ENCODE measurements at regions not wholly inside any gene's neighbourhood (a gene's known extent, or its start where the extent isn't known, plus 50 kb on each side); places are given as distances from the start of the nearest gene placed in this dataset.
A peak's percentile ranks its signal among the peaks of the same experiment; 100 is the strongest.
"Not testable (repeated sequence)": the region's sequence is repeated elsewhere in the genome, so short reads cannot be mapped to it uniquely, and the experiment has no call there.

DNA sequence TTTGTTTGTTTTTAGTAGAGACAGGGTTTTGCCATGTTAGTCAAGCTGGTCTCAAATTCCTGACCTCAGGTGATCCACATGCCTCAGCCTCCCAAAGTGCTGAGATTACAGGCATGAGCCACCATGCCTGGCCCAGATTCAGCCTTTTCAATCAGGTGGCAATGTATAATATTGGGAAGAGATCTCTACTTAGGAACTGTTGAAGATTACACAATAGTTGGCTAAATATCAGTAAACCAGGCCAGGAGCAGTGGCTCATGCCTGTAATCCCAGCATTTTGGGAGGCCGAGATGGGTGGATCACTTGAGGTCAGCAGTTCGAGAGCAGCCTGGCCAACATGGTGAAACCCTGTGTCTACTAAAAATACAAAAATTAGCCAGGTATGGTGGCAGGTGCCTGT is 101.1 kb upstream of the LOC128125822 start:
- ATAC-seq; DNase-seq (ENCODE audit: missing footprints); intact Hi-C loops (cut with DNase I): not testable (repeated sequence)

DNA sequence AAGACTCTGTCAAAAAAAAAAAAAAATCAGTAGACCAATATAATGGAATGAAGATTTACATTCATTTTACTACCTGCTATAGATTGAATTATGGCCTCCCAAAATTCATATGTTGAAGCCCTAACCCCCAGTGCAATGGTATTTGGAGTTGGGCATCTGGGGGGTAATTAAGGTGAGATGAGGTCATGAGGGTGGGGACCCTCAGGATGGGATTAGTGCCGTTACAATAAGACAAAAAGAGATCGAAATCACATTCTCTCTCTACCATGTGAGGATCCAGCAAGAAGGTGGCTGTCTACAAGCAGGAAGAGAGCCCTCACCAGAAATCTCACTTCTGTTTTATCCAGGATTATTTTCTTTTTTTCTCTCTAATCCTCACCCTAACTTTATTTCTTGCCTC is 100.6 kb upstream of the LOC128125822 start:
- DNase-seq (ENCODE audit: missing footprints) (no peak), ATAC-seq (no peak)
- intact Hi-C loops (cut with DNase I): no loop called here

DNA sequence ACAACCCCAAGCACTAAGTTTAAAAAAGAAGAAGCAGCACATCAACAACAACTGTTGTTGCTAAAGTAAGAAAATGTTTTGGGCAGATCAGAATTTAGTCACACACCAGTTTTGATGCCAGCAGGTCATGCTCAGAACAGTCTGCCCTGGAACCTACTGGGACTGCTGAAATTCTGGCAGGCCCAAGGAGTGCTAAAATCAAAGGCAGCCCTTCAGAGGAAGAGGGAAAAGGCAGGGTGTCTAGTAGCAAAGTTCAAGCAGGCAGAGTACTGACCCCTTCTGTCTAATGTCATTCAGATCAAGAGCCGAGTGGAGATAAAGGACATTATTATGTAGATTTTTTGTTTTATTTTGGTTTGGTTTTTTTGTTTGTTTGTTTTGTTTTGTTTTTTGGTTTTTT is 96.6 kb upstream of the LOC128125822 start:
- ATAC-seq: peak; percentile 93
- intact Hi-C loops (cut with DNase I): no loop called here
- no peak for DNase-seq (ENCODE audit: missing footprints)

DNA sequence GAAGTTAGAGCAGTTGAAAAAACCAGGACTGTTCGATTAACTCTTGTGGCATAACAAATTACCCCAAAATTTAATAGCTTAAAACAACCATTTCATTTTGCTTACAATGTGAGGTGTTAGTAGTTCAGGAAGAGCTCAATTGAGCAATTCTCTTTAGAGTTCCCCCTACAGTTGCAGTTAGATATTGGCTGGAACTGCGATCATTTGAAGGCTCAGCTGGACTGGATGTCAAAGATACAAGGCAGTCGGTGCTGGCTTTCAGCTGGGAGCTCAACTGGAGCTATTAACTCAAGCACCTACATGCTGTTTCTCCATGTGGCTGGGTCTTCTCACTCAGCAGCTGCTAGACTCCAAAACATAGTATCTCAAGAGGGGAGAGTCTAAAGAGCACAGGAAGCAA is 96.0 kb upstream of the LOC128125822 start:
- ATAC-seq: peak; percentile 68
- no peak for DNase-seq (ENCODE audit: missing footprints)
- intact Hi-C loops (cut with DNase I): no loop called here

DNA sequence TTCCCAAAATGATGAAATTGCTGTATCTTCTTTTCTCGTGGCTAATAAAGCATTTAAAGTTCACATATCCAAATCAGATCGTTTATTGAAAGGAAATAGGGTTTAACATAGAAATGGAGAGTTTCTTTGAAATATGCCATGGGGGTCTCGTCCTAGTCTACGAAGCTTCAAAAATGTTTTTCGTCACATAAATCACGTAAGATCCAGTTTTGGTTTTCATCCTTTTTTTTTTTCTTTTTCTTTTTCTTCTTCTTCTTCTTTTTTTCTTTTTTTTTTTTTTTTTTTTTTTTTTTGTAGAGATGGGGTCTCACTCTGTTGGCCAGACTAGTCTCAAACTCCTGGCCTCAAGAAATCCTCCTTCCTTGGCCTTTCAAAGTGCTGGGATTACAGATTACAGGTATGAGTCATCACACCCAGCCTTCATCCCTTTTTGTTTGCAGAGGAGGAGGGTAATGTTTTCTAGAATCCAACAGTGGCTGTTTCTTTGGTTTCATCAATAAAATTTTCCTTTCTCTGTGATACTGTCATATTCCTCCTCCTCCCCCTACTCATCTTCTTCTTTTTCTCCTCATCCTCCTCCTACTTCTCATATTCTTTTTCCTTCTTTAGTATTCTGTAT is 94.7 kb upstream of the LOC128125822 start:
- DNase-seq (ENCODE audit: missing footprints): no peak
- intact Hi-C loops (cut with DNase I): no loop called here
- no peak for ATAC-seq

DNA sequence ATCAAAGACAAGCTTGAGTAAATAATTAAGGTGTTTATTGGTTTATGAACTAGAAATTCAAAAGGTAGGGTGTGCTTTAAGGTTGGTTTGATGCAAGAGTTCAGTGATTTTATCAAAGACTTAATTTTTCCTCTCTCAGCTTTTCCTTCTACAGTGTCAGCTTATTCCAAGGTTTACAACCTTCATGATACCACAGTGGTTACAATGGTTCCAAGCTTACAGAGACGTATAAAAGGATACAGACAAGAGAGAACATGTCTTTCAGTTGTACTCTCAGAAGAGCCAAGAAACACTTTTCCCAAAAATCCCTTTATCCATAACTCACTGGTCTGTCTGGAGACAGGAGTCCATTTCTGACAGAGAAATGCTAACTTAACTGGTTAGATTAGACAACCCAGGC is 93.5 kb upstream of the LOC128125822 start:
- DNase-seq (ENCODE audit: missing footprints): no peak
- no peak for ATAC-seq
- intact Hi-C loops (cut with DNase I): no loop called here

DNA sequence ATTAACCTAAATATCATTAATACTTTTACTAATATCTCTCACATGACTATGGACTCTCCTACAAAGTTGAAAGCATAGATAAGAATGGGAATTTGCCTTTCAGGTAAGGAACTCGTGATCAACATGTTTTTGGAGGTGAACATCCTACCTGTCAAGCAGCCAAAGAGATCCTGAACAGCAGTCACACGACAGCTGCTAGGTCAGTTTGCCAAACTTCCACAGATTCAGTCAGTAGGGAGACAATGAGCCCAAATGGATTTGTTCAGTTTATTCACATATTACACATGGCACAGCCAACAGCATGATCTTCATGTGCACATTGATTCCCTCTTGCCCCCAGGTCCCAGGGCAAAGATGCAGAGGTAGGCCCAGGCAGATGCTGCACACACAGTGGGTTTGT is 86.1 kb upstream of the LOC128125822 start:
- ATAC-seq (no peak), DNase-seq (ENCODE audit: missing footprints) (no peak)
- intact Hi-C loops (cut with DNase I): no loop called here

DNA sequence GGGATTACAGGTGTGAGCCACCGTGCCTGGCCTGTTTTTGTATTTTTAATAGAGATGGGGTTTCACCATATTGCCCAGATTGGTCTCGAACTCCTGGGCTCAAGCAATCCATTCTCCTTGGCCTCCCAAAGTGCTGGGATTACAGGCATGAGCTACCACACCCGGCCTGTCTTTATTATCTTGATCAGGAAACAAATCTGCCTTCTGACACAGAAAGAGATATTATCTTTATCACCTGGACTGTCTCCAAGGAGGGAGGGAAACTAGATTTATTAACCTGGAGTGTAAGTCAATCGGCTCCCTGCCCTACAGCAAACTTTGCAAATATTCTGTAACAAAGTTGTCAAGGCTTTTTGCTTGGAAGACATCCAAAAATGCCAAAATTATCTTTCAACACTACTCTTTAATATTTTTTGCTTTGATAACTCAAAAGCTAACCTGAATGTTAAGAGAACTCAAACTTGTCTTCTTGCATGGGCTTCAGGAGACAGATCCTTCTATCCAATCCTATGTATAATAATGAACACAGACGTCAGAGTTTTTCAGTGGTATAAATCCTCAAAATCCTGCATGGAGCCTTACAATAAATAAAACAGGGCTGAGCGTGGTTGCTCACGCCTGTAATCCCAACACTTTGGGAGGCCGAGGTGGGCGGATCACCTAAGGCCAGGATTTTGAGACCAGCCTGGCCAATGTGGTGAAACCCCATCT is 85.0 kb upstream of the LOC128125822 start:
- intact Hi-C loops (cut with DNase I): no loop called here
- DNase-seq (ENCODE audit: missing footprints): no peak
- ATAC-seq: no peak

DNA sequence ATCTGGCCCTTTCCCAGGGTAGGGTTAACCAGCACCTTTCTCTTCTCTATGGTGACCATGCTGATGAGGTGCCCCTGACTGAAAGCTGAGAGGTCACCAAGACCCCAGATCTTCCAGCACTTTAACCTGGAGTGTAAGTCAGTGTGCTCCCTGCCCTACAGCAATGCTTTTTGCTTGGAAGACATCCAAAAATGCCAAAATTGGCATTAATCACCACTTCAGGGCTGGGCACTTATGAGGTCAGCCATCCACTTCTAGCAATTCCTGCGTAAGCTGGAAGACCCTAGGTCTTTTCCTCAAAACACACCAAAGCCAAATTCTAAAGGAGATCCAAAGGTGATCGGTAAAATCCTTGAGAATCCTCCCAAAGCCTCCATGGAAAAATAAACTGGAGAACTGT is 81.2 kb upstream of the LOC128125822 start:
- intact Hi-C loops (cut with DNase I): no loop called here
- no peak for ATAC-seq
- no peak for DNase-seq (ENCODE audit: missing footprints)

DNA sequence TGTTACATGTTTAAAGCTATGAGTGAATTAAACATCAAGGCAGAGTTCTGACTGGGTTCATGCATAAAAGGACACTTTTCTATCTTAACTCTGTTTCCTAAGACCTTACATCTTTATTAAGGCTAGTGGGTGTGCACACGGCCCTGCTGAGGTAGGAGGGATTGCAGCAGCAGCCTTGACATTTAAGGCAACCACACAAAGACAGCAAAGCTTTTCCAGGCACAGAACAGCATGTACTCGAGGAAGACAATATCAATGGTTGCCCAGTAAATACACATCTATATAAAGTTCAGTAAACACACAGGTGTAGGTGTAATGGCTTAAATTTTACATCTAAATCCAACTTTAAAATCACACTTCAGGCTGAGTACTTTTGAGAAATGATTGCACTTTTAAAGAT is 79.8 kb upstream of the LOC128125822 start:
- no peak for DNase-seq (ENCODE audit: missing footprints)
- intact Hi-C loops (cut with DNase I): no loop called here
- no peak for ATAC-seq

DNA sequence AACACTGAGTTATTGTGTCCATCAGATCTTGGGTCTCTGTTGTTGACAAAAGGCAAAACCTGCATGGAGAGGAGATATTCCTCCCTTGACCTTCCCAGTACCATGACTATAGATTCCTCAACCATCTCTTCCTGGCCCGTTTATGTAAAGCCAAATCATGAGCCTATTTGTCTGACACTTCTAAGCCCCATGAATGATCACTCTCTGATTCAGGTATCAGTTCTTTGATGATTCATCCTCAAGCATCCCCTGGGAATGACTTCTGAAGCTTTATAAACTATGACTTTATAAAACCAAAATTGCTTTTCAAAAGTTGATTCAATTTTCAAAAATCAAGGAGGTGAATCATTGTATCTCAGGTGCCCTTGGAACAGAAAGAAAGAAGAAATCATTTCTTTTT is 78.7 kb upstream of the LOC128125822 start:
- no peak for DNase-seq (ENCODE audit: missing footprints)
- intact Hi-C loops (cut with DNase I): no loop called here
- ATAC-seq: no peak

DNA sequence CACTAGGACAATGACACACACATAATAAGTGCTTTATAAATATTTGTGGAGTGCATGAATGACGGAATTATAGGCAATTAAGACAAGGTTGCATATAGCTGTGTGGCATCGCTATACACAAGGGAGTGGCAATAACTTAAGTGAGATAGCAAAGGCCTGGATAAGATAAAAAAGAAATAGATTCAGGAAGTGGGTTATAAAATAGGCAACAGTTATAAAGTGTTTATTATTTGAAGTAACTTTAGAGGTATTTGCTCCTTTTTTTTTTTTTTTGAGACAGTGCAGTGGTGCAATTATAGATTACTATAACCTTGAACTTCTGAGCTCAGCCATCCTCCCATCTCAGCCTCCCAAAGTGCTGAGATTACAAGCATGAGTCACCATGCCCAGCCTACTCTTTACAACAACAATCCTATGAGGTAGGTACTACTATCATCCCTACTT is 75.9 kb upstream of the LOC128125822 start:
- intact Hi-C loops (cut with DNase I): no loop called here
- DNase-seq (ENCODE audit: missing footprints) (no peak), ATAC-seq (no peak)

DNA sequence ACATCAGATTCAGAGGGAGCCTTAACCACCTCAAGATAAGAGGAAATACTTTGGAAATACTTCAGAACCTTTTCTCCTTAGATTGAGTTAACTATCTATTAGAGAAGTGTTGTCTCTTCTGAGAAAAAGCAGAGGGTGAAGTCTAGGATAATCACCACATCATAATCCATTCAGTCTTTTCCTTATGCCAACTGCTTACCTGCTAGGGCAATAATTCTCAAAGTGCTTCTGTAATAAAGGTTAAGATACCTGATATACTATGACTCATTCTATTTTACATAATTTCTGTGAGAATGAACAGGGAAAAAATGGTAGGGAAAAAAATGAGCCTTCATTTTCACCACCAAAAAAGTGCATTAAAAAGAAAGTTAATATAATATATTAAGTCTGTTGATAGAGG is 70.1 kb upstream of the LOC128125822 start:
- DNase-seq (ENCODE audit: missing footprints) (no peak), ATAC-seq (no peak)
- intact Hi-C loops (cut with DNase I): no loop called here

DNA sequence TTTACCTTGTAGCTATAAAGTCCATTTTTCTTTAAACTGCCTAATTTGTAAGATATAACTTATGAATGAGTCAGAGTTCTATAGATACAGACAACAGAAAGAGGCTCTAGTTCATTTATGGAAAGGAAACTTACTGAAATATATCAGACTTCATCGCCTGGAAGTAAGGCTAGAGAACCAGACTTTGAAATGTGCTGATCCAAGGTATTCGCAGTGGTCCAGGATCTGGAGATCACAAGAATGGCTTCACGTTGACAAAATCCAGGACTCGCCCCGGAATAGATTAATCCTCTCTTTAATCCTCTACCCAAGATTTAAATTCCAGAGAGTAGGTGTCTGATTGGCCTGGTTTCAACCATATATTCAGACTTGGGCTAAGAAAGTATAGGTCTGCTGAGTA is 69.1 kb upstream of the LOC128125822 start:
- DNase-seq (ENCODE audit: missing footprints): no peak
- intact Hi-C loops (cut with DNase I): no loop called here
- no peak for ATAC-seq

DNA sequence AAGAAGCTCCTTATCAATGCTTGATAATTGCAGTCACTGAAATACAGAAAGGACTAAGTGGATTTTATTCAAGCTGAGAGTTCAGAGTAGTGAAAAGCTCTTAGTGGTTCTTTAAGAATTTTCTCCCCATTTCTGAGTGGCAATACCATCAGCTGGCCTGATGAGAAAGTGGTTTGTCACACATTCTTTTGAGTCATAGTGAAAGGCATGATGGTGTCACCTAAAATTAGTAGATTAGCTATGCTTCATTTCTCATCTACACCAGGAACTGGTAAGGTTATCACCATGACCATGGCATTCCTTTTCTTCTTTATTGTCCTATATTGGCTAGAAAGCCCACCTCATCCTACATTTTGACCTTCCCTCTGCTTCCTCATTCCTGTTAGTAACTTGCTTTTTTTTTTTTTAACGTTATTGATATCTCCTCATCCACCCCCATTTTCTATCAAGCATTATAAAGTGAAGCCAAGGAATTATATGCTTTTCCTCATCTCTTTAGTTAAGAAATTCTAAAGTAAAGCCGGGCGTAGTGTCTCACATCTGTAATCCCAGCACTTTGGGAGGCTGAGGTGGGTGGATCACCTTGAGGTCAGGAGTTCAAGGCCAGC is 67.4 kb upstream of the LOC128125822 start:
- intact Hi-C loops (cut with DNase I): no loop called here
- DNase-seq (ENCODE audit: missing footprints): no peak
- no peak for ATAC-seq

DNA sequence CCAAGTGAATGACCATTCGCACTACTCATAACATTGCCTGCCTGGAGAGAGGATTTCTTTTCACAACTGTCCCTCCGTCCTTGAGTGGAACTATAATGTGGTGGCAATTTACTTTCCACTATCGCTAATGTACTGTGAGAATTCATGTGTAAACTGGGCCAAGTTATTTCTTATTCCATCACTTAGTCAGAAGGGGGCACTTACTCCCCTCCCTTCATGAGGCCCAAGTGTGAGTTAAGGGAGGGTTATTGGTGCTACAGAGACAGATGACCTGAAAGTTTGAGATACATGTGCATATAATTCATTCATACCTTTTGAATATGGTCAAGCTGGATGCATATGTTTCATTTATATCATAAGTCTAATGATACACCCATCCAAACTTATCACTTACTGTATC is 65.2 kb upstream of the LOC128125822 start:
- DNase-seq (ENCODE audit: missing footprints) (no peak), ATAC-seq (no peak)
- intact Hi-C loops (cut with DNase I): no loop called here

DNA sequence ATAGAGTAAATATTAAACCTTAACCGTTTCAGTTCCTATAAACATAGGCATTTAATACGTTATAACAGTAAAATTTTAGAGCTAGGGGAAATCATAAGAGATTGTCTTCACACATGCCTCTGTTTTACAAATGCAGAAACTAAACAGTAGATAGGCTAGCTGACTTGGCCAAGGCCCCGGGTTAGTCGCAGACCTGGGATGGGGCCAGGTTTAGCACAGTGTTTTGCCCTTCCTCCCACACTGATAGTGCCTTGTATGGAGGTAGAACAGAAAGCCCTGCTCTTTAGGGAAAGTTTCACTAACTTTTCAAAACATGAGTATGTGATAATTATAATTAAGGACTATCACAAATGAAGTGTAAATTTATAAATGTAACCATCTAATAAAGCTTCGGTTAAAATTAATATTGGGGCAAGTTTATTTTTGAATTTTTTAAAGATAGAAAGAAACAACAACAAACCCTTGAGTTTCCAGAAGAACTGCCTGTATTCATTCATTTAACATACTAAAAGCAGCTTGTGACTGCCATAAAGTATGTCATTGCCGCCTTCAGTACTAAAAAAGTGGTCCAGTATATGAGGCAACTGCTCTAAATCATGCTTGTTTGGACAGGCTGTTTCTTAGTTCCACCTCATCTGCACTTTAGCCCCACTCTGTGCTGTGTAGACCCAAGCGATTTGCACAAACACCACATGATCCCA is 62.5 kb upstream of the LOC128125822 start:
- ATAC-seq (peak; percentile 98), DNase-seq (ENCODE audit: missing footprints) (peak; percentile 69)
- intact Hi-C loops (cut with DNase I): no loop called here

DNA sequence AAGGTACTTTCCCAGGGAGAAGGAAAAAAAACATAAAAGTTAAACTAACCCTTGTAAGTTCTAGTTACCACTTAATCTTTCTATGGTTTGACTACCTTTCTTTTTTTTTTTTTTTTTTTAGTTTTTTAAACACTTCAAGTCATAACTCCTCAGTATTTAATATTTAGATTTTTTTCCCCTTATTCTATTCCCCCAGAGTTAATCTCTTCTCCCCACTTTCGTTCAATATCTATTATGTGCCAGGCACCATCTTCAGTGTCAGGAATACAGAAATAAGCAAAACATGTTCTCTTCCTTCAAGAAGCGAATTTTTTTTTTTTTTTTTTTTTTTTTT is 62.0 kb upstream of the LOC128125822 start:
- DNase-seq (ENCODE audit: missing footprints) (no peak), ATAC-seq (no peak)
- intact Hi-C loops (cut with DNase I): no loop called here

DNA sequence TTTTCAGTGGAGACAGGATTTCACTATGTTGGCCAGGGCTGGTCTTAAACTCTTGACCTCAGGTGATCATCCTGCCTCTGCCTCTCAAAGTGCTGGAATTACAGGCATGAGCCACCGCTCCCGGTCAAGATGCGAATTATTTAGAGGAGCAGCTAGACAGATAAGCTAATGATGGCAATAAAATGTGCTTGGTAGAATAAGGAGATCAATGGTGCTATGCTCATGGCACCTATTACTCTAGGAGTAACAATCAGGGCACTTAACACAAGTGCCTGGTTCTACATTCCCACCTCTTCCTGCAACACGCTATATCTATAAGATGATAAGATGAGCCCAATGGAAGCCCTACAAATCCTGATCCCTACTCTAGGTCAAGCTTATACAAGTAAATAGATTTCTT is 61.4 kb upstream of the LOC128125822 start:
- intact Hi-C loops (cut with DNase I): no loop called here
- DNase-seq (ENCODE audit: missing footprints) (no peak), ATAC-seq (no peak)

Data from Right ventricle myocardium inferior (tissue), 1 donor.